ENCODE measurements at regions not wholly inside any gene's neighbourhood (a gene's known extent, or its start where the extent isn't known, plus 50 kb on each side); places are given as distances from the start of the nearest gene placed in this dataset.

GRCh38 chr18:53971331-53971730 lies 253.1 kb downstream of the MBD2 start:
- TF ChIP-seq CTCF (IDR thresholded peaks at IDR 0.05) (no peak), POLR2A (IDR thresholded peaks at IDR 0.05) (no peak)
